Heart left ventricle (tissue), 16 donors: ENCODE measurements at regions not wholly inside any gene's neighbourhood (a gene's known extent, or its start where the extent isn't known, plus 50 kb on each side); places are given as distances from the start of the nearest gene placed in this dataset.

Experiments used
- ATAC-seq, 4 donors: fragments of 200-7000 bp; cut with Tn5 transposase; one replicate each; pipeline ENCODE4 v1.9.1; 2020 to 2022; ENCODE audit warnings: moderate library complexity in 4 of 4, mild to moderate bottlenecking in 3 of 4, moderate number of reproducible peaks in 1 of 4
- DNase-seq, 5 donors: peaks; one replicate each; pipeline ENCODE4 v3.0.0-alpha.2; 2020
- H3K27ac ChIP-seq, 12 donors: fragments of 200-600 bp; sonication (generic) in 4 of 12; one replicate each; pipeline versions ENCODE4 v1.5.0 to v1.8.0; 2016 to 2022; ENCODE audit warnings: mild to moderate bottlenecking in 2 of 12
- H3K27me3 ChIP-seq, 9 donors: fragments of 200-600 bp; sonication (generic) in 2 of 9; one replicate each; pipeline versions ENCODE4 v1.5.1 to v1.8.0; 2016 to 2022; ENCODE audit warnings: mild to moderate bottlenecking in 3 of 9
- H3K36me3 ChIP-seq, 9 donors: fragments of 200-600 bp; sonication (generic) in 2 of 9; one replicate each; pipeline versions ENCODE4 v1.5.0 to v1.8.0; 2018 to 2022; ENCODE audit warnings: mild to moderate bottlenecking in 2 of 9
- H3K4me1 ChIP-seq, 12 donors: fragments of 200-600 bp; sonication (generic) in 4 of 12; one replicate each; pipeline versions ENCODE4 v1.5.0 to v1.8.0; 2016 to 2022; ENCODE audit warnings: mild to moderate bottlenecking in 3 of 12
- H3K4me3 ChIP-seq, 12 donors: fragments of 200-600 bp; sonication (generic) in 4 of 12; one replicate each; pipeline versions ENCODE4 v1.5.0 to v1.8.0; 2017 to 2022; ENCODE audit warnings: mild to moderate bottlenecking in 9 of 12, moderate library complexity in 4 of 12
- H3K9me3 ChIP-seq, 12 donors: fragments of 200-600 bp; sonication (generic) in 4 of 12; one replicate each; pipeline versions ENCODE4 v1.5.0 to v1.8.0; 2016 to 2022; ENCODE audit warnings: mild to moderate bottlenecking in 1 of 12
- POLR2A ChIP-seq, 2 donors: fragments of 450-650 bp; IDR thresholded peaks; one replicate each; pipeline ENCODE4 v1.6.1; 2017; ENCODE audit warnings: antibody characterized with exemption in 2 of 2, mild to moderate bottlenecking in 2 of 2, moderate library complexity in 2 of 2
- WGBS, 4 donors: extraction: QIAGEN DNeasy Blood & Tissue Kit in 2 of 4; methylation state at CpG; one replicate each; pipeline versions ENCODE4 v1.1.5 to v1.1.7; 2013 to 2018; 5-methylcytosine and 5-hydroxymethylcytosine counted together
- intact Hi-C, 10 donors: fragments of 100-400 bp; cut with DNase I; formaldehyde crosslinking; loops; one replicate each; pipeline versions ENCODE4 v1.11.1 to v1.14.2; 2022
- TF ChIP-seq, protein P1 (sequence below), 12 donors: fragments of 200-600 bp; sonication (generic) in 4 of 12; IDR thresholded peaks; one replicate each; pipeline versions ENCODE4 v1.5.0 to v1.8.0; 2018 to 2022; ENCODE audit warnings: antibody characterized with exemption in 12 of 12, mild to moderate bottlenecking in 5 of 12
- donor health status: ischemic (EF 13 %, LVEDD 7.1; RV severe dilation, severe dysfunction).
- donor health status: healthy with polysubstance abuse.
- donor health status: DM: no; HTN: yes; CAD: no.
- donor health status: DM: no; HTN: no; CAD: no.
- donor health status: ischemic (EF 25% LVEDD 6.9; RV normal size, moderate dysfunction).
- donor health status: ischemic (EF 25% LVEDD 5.7; RV mildly dilated, moderate dysfunction).
- donor health status: healthy.
- donor health status: DM: yes; HTN: yes; CAD: no.
- donor health status: ischemic (EF 35%, LVEDD 5.7; RV mildly dilated, moderate dysfunction).
- donor health status: nonischemic (EF 11% LVEDD 7.7; RV severe dilation, severe dysfunction).
- donor health status: DM: yes; HTN: yes; CAD: no.
- donor health status: PGD.
- donor health status: ischemic (EF 29% LVEDD 5.4; RV normal size, mild dysfunction).
- donor health status: nonischemic (EF 23%, LVEDD 6.1; RV moderate dilation, normal function).

DNA sequence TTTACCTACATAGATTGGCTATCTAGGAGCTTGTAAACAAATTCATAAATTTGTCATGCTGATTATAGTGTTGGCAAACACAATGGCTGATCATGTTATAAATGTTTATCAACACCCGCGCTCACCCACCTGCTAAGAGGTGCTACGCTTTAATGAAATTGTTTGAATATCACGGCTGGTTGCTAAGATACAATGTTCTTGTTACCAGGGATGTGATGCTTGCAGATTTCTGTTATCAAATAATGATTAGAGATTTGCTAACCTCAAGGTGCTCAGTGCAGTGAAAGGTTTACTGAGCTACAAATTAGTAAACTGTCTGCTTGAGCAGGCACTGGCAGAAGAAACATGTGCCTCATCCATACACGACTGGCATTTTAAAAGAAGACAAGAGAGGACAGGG is 160.0 kb upstream of the ZEB2 start:
- peaks cover 0 to 33% (median 2%) of the 10 kb centered on the region in 12 donors for H3K4me1 ChIP-seq
- no peak overlapping the region for H3K27ac ChIP-seq
- no peaks in the 10 kb centered on the region for H3K27me3 ChIP-seq
- H3K9me3 ChIP-seq: no peaks in the 10 kb centered on the region
- WGBS, 4 donors: 71 to 76% (median 73%) methylated on average over 5 of the region's 5 CpGs
- no peak for DNase-seq
- no peak for TF ChIP-seq POLR2A (IDR thresholded peaks at IDR 0.05)
- TF ChIP-seq, protein P1, sequence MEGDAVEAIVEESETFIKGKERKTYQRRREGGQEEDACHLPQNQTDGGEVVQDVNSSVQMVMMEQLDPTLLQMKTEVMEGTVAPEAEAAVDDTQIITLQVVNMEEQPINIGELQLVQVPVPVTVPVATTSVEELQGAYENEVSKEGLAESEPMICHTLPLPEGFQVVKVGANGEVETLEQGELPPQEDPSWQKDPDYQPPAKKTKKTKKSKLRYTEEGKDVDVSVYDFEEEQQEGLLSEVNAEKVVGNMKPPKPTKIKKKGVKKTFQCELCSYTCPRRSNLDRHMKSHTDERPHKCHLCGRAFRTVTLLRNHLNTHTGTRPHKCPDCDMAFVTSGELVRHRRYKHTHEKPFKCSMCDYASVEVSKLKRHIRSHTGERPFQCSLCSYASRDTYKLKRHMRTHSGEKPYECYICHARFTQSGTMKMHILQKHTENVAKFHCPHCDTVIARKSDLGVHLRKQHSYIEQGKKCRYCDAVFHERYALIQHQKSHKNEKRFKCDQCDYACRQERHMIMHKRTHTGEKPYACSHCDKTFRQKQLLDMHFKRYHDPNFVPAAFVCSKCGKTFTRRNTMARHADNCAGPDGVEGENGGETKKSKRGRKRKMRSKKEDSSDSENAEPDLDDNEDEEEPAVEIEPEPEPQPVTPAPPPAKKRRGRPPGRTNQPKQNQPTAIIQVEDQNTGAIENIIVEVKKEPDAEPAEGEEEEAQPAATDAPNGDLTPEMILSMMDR (IDR thresholded peaks at IDR 0.05): no peak
- no peak for ATAC-seq
- no peak overlapping the region for H3K4me3 ChIP-seq
- H3K36me3 ChIP-seq: no peaks in the 10 kb centered on the region
- intact Hi-C loops: no loop called here

DNA sequence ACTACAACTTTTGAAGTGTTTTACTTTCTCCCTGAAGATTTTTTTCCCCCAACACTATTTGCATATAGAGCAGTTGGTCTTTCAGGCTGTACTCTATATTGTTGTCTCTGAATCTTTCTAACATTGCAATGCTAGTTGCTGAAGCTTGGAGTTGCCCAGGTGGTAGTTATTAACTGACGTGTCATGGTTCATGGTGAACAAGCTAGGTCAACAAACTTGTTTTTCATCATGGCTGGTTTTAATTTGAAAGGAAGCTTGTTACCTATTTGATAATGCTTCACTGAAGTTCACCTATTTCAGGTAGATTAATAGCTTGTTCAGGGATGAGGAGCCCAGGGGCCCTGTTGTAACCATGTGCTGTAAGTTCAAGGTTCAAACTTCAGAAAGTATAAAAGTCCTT is 158.8 kb upstream of the ZEB2 start:
- DNase-seq (no peak), ATAC-seq (no peak)
- Histone ChIP-seq H3K36me3 (no peaks in the 10 kb centered on the region), H3K4me1 (peaks cover 0 to 24% (median 2%) of the 10 kb centered on the region in 12 donors), H3K27me3 (no peaks in the 10 kb centered on the region), H3K9me3 (no peaks in the 10 kb centered on the region), H3K27ac (no peak overlapping the region), H3K4me3 (no peak overlapping the region)
- intact Hi-C loops: no loop called here
- 89 to 100% (median 94%) methylated on average over 1 of the region's 1 CpG for WGBS, 4 donors
- TF ChIP-seq, protein P1 (IDR thresholded peaks at IDR 0.05): no peak
- TF ChIP-seq POLR2A (IDR thresholded peaks at IDR 0.05): no peak

- Histone ChIP-seq H3K4me1 (peaks cover 0 to 10% (median 0%) of the 10 kb centered on the region in 12 donors), H3K36me3 (no peaks in the 10 kb centered on the region), H3K4me3 (no peak overlapping the region), H3K9me3 (no peaks in the 10 kb centered on the region), H3K27me3 (no peaks in the 10 kb centered on the region), H3K27ac (no peak overlapping the region)
- TF ChIP-seq POLR2A (IDR thresholded peaks at IDR 0.05): no peak
- TF ChIP-seq, protein P1 (IDR thresholded peaks at IDR 0.05): no peak
- intact Hi-C loops: no loop called here
- ATAC-seq (no peak), DNase-seq (no peak)
- 81 to 93% (median 85%) methylated on average over 3 of the region's 3 CpGs for WGBS, 4 donors
Measured at GRCh38 chr2:144675731-144676130, 155.8 kb upstream of the ZEB2 start.

GRCh38 chr2:144675331-144675730 is 155.4 kb upstream of the ZEB2 start:
- H3K27ac ChIP-seq: no peak overlapping the region
- peaks cover 0 to 14% (median 0%) of the 10 kb centered on the region in 12 donors for H3K4me1 ChIP-seq
- ATAC-seq (no peak), DNase-seq (no peak)
- no peaks in the 10 kb centered on the region for H3K36me3 ChIP-seq
- no peaks in the 10 kb centered on the region for H3K9me3 ChIP-seq
- 94 to 98% (median 95%) methylated on average over 3 of the region's 3 CpGs for WGBS, 4 donors
- intact Hi-C loops: no loop called here
- no peak overlapping the region for H3K4me3 ChIP-seq
- H3K27me3 ChIP-seq: no peaks in the 10 kb centered on the region
- no peak for TF ChIP-seq POLR2A (IDR thresholded peaks at IDR 0.05)
- TF ChIP-seq, protein P1 (IDR thresholded peaks at IDR 0.05): no peak
